Karpas-422 (cell line): ENCODE measurements at regions not wholly inside any gene's neighbourhood (a gene's known extent, or its start where the extent isn't known, plus 50 kb on each side); places are given as distances from the start of the nearest gene placed in this dataset. TPM values are rescaled to one million over a fixed set of nuclear protein-coding genes. Genes with fewer than 3 reads are reported as not detected.

Experiments used
- DNase-seq: peaks from one replicate; pipeline ENCODE4 v3.0.0-alpha.2; 2015
- H2AFZ ChIP-seq: fragments of 200-600 bp; sonication (generic); 2 replicates; pipeline ENCODE4 v1.6.1; 2014; ENCODE audit warnings: antibody characterized with exemption, low read length, mixed read lengths
- H3K27ac ChIP-seq: fragments of 200-600 bp; sonication (generic); 2 replicates; pipeline ENCODE4 v1.5.1; 2014; ENCODE audit warnings: mild to moderate bottlenecking, low read length, moderate library complexity
- H3K27me3 ChIP-seq: fragments of 200-600 bp; sonication (generic); 2 replicates; pipeline ENCODE4 v1.6.1; 2014; ENCODE audit warnings: low read length, mixed read lengths
- H3K36me3 ChIP-seq: fragments of 200-600 bp; sonication (generic); 2 replicates; pipeline ENCODE4 v1.6.1; 2014; ENCODE audit warnings: low read length, mixed read lengths; ENCODE audit not compliant: insufficient read depth
- H3K4me1 ChIP-seq: fragments of 200-600 bp; sonication (generic); 2 replicates; pipeline ENCODE4 v1.6.1; 2014; ENCODE audit warnings: mild to moderate bottlenecking, low read length, mixed read lengths
- H3K4me2 ChIP-seq: fragments of 200-600 bp; sonication (generic); 2 replicates; pipeline ENCODE4 v1.6.1; 2014; ENCODE audit warnings: low read length, low read depth, mild to moderate bottlenecking; ENCODE audit not compliant: poor library complexity, severe bottlenecking
- H3K4me3 ChIP-seq: fragments of 200-600 bp; sonication (generic); 2 replicates; pipeline ENCODE4 v1.5.1; 2014; ENCODE audit warnings: mild to moderate bottlenecking, antibody characterized with exemption, low read length, mixed read lengths
- H3K79me2 ChIP-seq: fragments of 200-600 bp; sonication (generic); 2 replicates; pipeline ENCODE4 v1.6.1; 2014; ENCODE audit warnings: mild to moderate bottlenecking, low read length, mixed read lengths
- H3K9ac ChIP-seq: fragments of 200-600 bp; sonication (generic); 2 replicates; pipeline ENCODE4 v1.6.0; 2014; ENCODE audit warnings: low read length
- H3K9me2 ChIP-seq: fragments of 200-600 bp; sonication (generic), shearing (Covaris generic); replicated peaks from 2 replicates; pipeline ENCODE4 v1.6.0; 2014; ENCODE audit warnings: mild to moderate bottlenecking, low read length, moderate library complexity; ENCODE audit not compliant: insufficient read depth
- H3K9me3 ChIP-seq: fragments of 300-700, 200-600 bp; sonication (generic); 2 replicates; pipeline ENCODE4 v1.6.1; 2014; ENCODE audit warnings: low read length, mixed read lengths
- H4K20me1 ChIP-seq: fragments of 200-600 bp; sonication (generic); 2 replicates; pipeline ENCODE4 v1.6.1; 2014; ENCODE audit warnings: mild to moderate bottlenecking, antibody characterized with exemption, low read length, low read depth; ENCODE audit not compliant: insufficient read depth
- small RNA-seq: library from RNA; depleted of rRNA; stranded (forward); fragments of <200 nt; gene quantifications from one replicate; pipeline ENCODE3, GENCODE V24; 2014

- H2AFZ ChIP-seq, result no peak overlapping the region
- no peak for DNase-seq
- H3K4me3 ChIP-seq, result no peak overlapping the region
- H3K27ac ChIP-seq, result no peak overlapping the region
- H3K4me2 ChIP-seq, result no peak overlapping the region
- H3K4me1 ChIP-seq, result no peaks in the 10 kb centered on the region
- H4K20me1 ChIP-seq, result no peaks in the 10 kb centered on the region
- H3K9me2 ChIP-seq, result no peaks in the 10 kb centered on the region
- H3K9me3 ChIP-seq, result no peaks in the 10 kb centered on the region
- no peak overlapping the region for H3K9ac ChIP-seq
- H3K36me3 ChIP-seq, result no peaks in the 10 kb centered on the region
- no peaks in the 10 kb centered on the region for H3K79me2 ChIP-seq
- no peaks in the 10 kb centered on the region for H3K27me3 ChIP-seq
These were observed 55.4 kb upstream of the KCNMB2 start for GRCh38 chr3:178480795-178481194.

GRCh38 chr3:178482981-178483380 is 53.3 kb upstream of the KCNMB2 start:
- Histone ChIP-seq H3K79me2 (no peaks in the 10 kb centered on the region), H3K4me3 (no peak overlapping the region), H3K27me3 (no peaks in the 10 kb centered on the region), H4K20me1 (no peaks in the 10 kb centered on the region), H3K4me1 (no peaks in the 10 kb centered on the region), H3K27ac (no peak overlapping the region), H3K9me2 (no peaks in the 10 kb centered on the region), H3K9me3 (no peaks in the 10 kb centered on the region), H3K9ac (no peak overlapping the region), H3K4me2 (no peak overlapping the region), H3K36me3 (no peaks in the 10 kb centered on the region), H2AFZ (no peak overlapping the region)
- no peak for DNase-seq

- H3K9me2 ChIP-seq, result no peaks in the 10 kb centered on the region
- no peak overlapping the region for H3K9ac ChIP-seq
- no peaks in the 10 kb centered on the region for H3K27me3 ChIP-seq
- H3K4me2 ChIP-seq, result no peak overlapping the region
- no peaks in the 10 kb centered on the region for H3K79me2 ChIP-seq
- no peak overlapping the region for H2AFZ ChIP-seq
- H3K4me3 ChIP-seq, result no peak overlapping the region
- no peaks in the 10 kb centered on the region for H4K20me1 ChIP-seq
- no peaks in the 10 kb centered on the region for H3K9me3 ChIP-seq
- no peaks in the 10 kb centered on the region for H3K4me1 ChIP-seq
- no peak overlapping the region for H3K27ac ChIP-seq
- DNase-seq, result no peak
- H3K36me3 ChIP-seq, result no peaks in the 10 kb centered on the region
These were observed 52.5 kb upstream of the KCNMB2 start for GRCh38 chr3:178483704-178484103.

DNA sequence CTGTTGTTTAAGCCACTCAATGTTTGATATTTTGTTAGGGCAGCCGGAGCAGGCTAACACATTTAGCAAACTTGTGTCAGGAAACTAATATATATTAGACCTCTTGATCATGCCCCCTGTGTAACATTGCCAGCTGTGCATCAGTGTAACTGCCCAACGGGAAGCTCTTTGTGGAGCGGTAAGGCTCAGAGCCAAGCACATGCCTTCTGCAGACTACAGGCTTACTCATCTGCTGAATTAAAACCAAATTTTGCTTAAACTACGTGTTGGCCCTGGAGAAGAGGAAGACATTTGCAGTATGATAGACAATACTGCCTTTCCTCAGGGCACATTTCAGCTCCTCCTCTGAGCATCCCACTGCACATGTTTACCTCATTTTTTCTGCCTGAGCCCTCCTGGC is 50.5 kb upstream of the KCNMB2 start:
- no peaks in the 10 kb centered on the region for H3K9me3 ChIP-seq
- no peak overlapping the region for H3K9ac ChIP-seq
- no peaks in the 10 kb centered on the region for H3K4me1 ChIP-seq
- no peaks in the 10 kb centered on the region for H3K9me2 ChIP-seq
- no peak overlapping the region for H3K4me2 ChIP-seq
- DNase-seq, result no peak
- H3K36me3 ChIP-seq, result no peaks in the 10 kb centered on the region
- H2AFZ ChIP-seq, result no peak overlapping the region
- H3K79me2 ChIP-seq, result no peaks in the 10 kb centered on the region
- H3K27me3 ChIP-seq, result no peaks in the 10 kb centered on the region
- no peaks in the 10 kb centered on the region for H4K20me1 ChIP-seq
- no peak overlapping the region for H3K4me3 ChIP-seq
- H3K27ac ChIP-seq, result no peak overlapping the region

Small RNAs in the stretch of these regions (small RNA-seq; reads per million reads assigned to genes)
- gene RF00425 (not detected), gene RN7SKP52 (not detected), gene RNA5SP148 (not detected), gene RNU6-1120P (not detected)
